GM12875 (cell line): ENCODE measurements at regions not wholly inside any gene's neighbourhood (a gene's known extent, or its start where the extent isn't known, plus 50 kb on each side); places are given as distances from the start of the nearest gene placed in this dataset.

Experiments
- H3K4me3 ChIP-seq: one replicate; pipeline ENCODE4 v1.5.1; 2011; ENCODE audit warnings: low read depth, low read length, control low read depth
- CTCF ChIP-seq: IDR thresholded peaks from 2 replicates; pipeline ENCODE4 v1.5.1; 2011; ENCODE audit warnings: low read depth, mild to moderate bottlenecking, control low read depth, inconsistent platforms, low read length, moderate library complexity, borderline replicate concordance; ENCODE audit not compliant: insufficient read depth

DNA sequence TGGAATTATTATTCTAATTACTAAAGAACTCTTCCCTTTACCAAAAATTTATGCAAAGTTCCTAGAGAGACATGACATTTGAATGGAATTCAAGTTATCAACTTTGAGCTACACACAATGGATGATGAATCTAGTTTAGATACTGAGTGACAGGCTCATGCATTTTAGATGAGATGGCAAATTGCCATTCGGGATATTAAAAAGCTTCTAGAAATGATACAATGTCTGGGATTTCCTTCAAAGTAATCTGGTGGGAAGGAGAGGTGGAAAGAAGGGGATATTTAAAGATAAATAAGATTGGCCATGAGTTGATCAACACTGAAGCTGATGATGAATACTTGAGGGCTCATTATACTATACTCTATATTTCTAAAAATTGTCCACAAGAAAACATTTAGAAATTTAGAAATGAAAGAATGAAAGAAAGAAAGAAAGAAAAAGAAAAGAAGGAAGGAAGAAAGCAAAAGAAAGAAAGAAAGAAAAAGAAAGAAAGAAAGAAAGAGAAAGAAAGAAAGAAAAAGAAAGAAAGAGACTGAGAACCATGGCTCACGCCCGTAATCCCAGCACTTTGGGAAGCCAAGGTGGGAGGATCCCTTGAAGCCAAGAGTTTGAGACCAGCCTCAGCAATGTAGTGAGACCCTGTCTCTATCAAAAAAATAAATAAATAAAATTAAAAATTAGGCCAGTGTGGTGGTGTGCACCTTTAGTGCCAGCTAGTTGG is 62.6 kb upstream of the NEDD4L start:
- no peak overlapping the region for H3K4me3 ChIP-seq
- TF ChIP-seq CTCF: no peak

DNA sequence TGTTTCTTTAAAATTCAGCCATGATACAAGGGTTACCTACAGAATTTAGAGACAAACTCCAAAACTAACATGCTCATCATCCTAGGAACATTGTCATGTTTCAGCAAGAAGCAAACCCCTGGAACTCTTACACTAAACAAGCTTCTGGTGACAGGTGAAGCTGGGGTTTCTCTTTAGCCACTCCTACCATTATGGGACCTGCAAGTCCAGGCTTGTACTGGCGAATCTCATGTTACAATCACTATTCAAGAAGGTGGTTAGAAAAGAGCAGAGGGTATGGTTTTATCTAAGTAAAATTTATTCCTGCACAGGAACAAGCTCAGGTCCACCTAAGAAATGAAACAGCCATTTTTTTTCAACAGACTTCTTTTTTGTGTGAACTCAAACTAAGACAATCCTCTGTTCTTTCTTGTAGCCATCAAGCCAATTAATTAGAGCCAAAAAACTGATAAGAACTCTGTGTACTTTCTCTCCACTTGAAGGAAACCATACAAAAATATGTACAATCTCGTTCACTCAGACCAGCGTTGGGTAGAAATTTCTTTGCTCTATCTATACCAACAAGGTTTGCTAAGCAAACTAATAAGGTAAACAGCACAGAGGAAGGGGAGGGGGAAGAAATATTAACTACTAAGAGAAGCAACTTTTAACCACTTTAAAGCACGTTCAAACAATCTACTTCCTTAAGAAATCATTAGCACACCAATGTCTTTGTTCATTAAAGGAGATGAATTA is 63.3 kb upstream of the NEDD4L start:
- TF ChIP-seq CTCF: no peak
- no peak overlapping the region for H3K4me3 ChIP-seq

GRCh38 chr18:57976230-57976773 is 67.7 kb upstream of the NEDD4L start:
- no peak overlapping the region for H3K4me3 ChIP-seq
- TF ChIP-seq CTCF: no peak

- no peak overlapping the region for H3K4me3 ChIP-seq
- TF ChIP-seq CTCF: no peak
These were observed 68.2 kb upstream of the NEDD4L start for GRCh38 chr18:57975805-57976204.

DNA sequence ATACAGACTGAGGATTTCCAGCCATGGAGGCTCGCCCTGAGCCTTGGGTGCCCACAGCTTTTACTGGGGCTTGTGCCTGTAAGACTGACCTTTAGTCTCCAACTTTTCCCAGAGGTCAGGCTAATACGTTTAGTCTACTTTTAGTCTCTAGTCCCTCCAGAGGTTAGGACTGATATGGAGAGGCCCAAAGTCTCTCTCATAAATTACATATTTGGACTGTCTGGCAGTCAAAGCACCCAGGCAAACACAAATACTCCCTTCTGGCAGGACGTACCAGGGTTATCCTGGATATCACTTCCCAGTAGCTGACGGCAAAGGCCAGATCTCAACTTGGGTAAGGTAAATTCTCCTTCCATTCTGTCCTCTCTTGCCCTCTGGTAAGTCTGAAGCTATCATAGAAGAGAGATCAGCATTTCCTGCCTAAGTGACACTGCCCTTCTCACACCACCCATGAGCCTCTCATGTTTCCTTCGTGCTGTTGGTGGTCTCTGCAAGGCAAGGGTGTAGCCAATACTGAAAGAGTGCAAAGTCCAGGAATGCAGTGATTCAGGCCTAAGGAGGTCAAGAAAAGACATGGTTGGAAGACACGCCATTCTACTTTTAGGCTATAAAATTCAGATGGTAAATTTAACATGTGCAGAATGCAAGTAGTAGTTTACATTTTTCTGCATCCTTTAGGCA is 69.3 kb upstream of the NEDD4L start:
- H3K4me3 ChIP-seq: no peak overlapping the region
- TF ChIP-seq CTCF: no peak

- TF ChIP-seq CTCF: no peak
- H3K4me3 ChIP-seq: no peak overlapping the region
These were observed 70.1 kb upstream of the NEDD4L start for GRCh38 chr18:57973889-57974288.
